MM.1S (cell line): ENCODE measurements at regions not wholly inside any gene's neighbourhood (a gene's known extent, or its start where the extent isn't known, plus 50 kb on each side); places are given as distances from the start of the nearest gene placed in this dataset.

Source experiments
- EZH2 ChIP-seq: fragments of 300-600 bp; sonication (generic); optimal IDR thresholded peaks from 2 replicates; pipeline ENCODE3; 2017; ENCODE audit warnings: low read depth, mild to moderate bottlenecking, antibody characterized with exemption, low read length, mixed read lengths
- EZH2phosphoT487 ChIP-seq: fragments of 300-600 bp; sonication (generic); IDR thresholded peaks from 2 replicates; pipeline ENCODE4 v1.6.1; 2018; ENCODE audit warnings: antibody characterized with exemption, low read length
- TF ChIP-seq, protein P1 (sequence below): fragments of 300-600 bp; sonication (generic); IDR thresholded peaks from 2 replicates; pipeline ENCODE4 v1.5.1; 2016; ENCODE audit warnings: antibody characterized with exemption, low read length, mixed read lengths

DNA sequence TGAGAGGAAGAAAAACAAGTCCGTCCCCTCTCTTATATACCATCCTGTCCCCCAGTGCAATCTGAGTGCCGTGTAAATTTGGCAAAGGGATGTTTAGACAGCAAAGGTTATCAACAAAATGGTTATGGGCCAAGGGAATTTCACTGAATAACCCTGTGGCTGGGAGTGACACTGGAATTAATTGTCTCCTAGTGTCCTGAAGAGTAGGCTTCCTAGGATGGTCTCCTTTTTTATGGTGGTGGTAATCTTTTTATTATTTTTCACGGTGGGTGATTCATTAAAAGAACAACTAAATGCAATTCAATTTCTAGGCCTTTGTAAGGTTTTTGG lies 244.2 kb downstream of the PIK3R1 start:
- TF ChIP-seq EZH2 (no peak), EZH2phosphoT487 (no peak)
- TF ChIP-seq, protein P1, sequence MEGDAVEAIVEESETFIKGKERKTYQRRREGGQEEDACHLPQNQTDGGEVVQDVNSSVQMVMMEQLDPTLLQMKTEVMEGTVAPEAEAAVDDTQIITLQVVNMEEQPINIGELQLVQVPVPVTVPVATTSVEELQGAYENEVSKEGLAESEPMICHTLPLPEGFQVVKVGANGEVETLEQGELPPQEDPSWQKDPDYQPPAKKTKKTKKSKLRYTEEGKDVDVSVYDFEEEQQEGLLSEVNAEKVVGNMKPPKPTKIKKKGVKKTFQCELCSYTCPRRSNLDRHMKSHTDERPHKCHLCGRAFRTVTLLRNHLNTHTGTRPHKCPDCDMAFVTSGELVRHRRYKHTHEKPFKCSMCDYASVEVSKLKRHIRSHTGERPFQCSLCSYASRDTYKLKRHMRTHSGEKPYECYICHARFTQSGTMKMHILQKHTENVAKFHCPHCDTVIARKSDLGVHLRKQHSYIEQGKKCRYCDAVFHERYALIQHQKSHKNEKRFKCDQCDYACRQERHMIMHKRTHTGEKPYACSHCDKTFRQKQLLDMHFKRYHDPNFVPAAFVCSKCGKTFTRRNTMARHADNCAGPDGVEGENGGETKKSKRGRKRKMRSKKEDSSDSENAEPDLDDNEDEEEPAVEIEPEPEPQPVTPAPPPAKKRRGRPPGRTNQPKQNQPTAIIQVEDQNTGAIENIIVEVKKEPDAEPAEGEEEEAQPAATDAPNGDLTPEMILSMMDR: no peak
